Subcutaneous abdominal adipose tissue (tissue), 5 donors: ENCODE measurements at regions not wholly inside any gene's neighbourhood (a gene's known extent, or its start where the extent isn't known, plus 50 kb on each side); places are given as distances from the start of the nearest gene placed in this dataset.

Experiments
- H3K27ac ChIP-seq: one replicate; pipeline ENCODE4 v1.7.0; 2013; ENCODE audit warnings: low read depth, mild to moderate bottlenecking, inconsistent platforms, low read length, moderate library complexity
- H3K27me3 ChIP-seq, 5 donors: one replicate each; pipeline ENCODE4 v1.7.0; 2013; ENCODE audit warnings: low read length in 5 of 5, inconsistent platforms in 1 of 5; ENCODE audit not compliant: control insufficient read depth in 5 of 5, insufficient read depth in 4 of 5
- H3K36me3 ChIP-seq, 5 donors: one replicate each; pipeline ENCODE4 v1.7.0; 2013; ENCODE audit warnings: low read length in 5 of 5; ENCODE audit not compliant: control insufficient read depth in 5 of 5, insufficient read depth in 5 of 5
- H3K4me1 ChIP-seq, 5 donors: one replicate each; pipeline ENCODE4 v1.7.0; 2013; ENCODE audit warnings: low read length in 5 of 5, mild to moderate bottlenecking in 3 of 5, moderate library complexity in 1 of 5; ENCODE audit not compliant: control insufficient read depth in 5 of 5, insufficient read depth in 5 of 5
- H3K4me3 ChIP-seq, 5 donors: one replicate each; pipeline ENCODE4 v1.7.0; 2013; ENCODE audit warnings: low read length in 5 of 5, low read depth in 1 of 5
- H3K9ac ChIP-seq, 5 donors: one replicate each; pipeline ENCODE4 v1.7.0; 2013; ENCODE audit warnings: low read length in 5 of 5, mild to moderate bottlenecking in 4 of 5, moderate library complexity in 3 of 5
- H3K9me3 ChIP-seq, 5 donors: one replicate each; pipeline ENCODE4 v1.7.0; 2013; ENCODE audit warnings: low read length in 5 of 5; ENCODE audit not compliant: control insufficient read depth in 5 of 5
- donor health status: healthy.
- donor health status: healthy.
- donor health status: healthy.
- donor health status: healthy.
- donor health status: healthy.

- peaks cover 2 to 22% (median 10%) of the 10 kb centered on the region in 5 donors for H3K9me3 ChIP-seq
- H3K27ac ChIP-seq, result no peak overlapping the region
- peaks cover 0 to 7% (median 0%) of the 10 kb centered on the region in 5 donors for H3K27me3 ChIP-seq
- no peak overlapping the region for H3K9ac ChIP-seq
- no peak overlapping the region for H3K4me3 ChIP-seq
- no peaks in the 10 kb centered on the region for H3K36me3 ChIP-seq
- no peaks in the 10 kb centered on the region for H3K4me1 ChIP-seq
Measured at GRCh38 chr2:239539083-239539775, 138.4 kb upstream of the HDAC4 start.

GRCh38 chr2:239538357-239539052 lies 137.7 kb upstream of the HDAC4 start:
- H3K27ac ChIP-seq, result no peak overlapping the region
- no peak overlapping the region for H3K4me3 ChIP-seq
- peaks cover 0 to 4% (median 0%) of the 10 kb centered on the region in 5 donors for H3K4me1 ChIP-seq
- peaks cover 0 to 7% (median 3%) of the 10 kb centered on the region in 5 donors for H3K27me3 ChIP-seq
- H3K9me3 ChIP-seq, result peaks cover 2 to 22% (median 10%) of the 10 kb centered on the region in 5 donors
- no peaks in the 10 kb centered on the region for H3K36me3 ChIP-seq
- no peak overlapping the region for H3K9ac ChIP-seq

GRCh38 chr2:239537633-239538356 lies 137.0 kb upstream of the HDAC4 start:
- no peaks in the 10 kb centered on the region for H3K36me3 ChIP-seq
- no peak overlapping the region for H3K27ac ChIP-seq
- H3K9ac ChIP-seq, result no peak overlapping the region
- peaks cover 2 to 22% (median 10%) of the 10 kb centered on the region in 5 donors for H3K9me3 ChIP-seq
- H3K4me3 ChIP-seq, result no peak overlapping the region
- H3K27me3 ChIP-seq, result peaks cover 0 to 10% (median 3%) of the 10 kb centered on the region in 5 donors
- H3K4me1 ChIP-seq, result peaks cover 0 to 10% (median 3%) of the 10 kb centered on the region in 5 donors

- Histone ChIP-seq H3K36me3 (no peaks in the 10 kb centered on the region), H3K9ac (no peak overlapping the region), H3K27ac (no peak overlapping the region), H3K27me3 (peaks cover 0 to 14% (median 9%) of the 10 kb centered on the region in 5 donors), H3K9me3 (peaks cover 0 to 19% (median 10%) of the 10 kb centered on the region in 5 donors), H3K4me3 (no peak overlapping the region), H3K4me1 (peaks cover 0 to 20% (median 9%) of the 10 kb centered on the region in 5 donors)
Measured at GRCh38 chr2:239536186-239536585, 135.4 kb upstream of the HDAC4 start.

GRCh38 chr2:239535413-239536144 lies 134.8 kb upstream of the HDAC4 start:
- H3K27ac ChIP-seq, result no peak overlapping the region
- peaks cover 0 to 20% (median 9%) of the 10 kb centered on the region in 5 donors for H3K4me1 ChIP-seq
- H3K9ac ChIP-seq, result no peak overlapping the region
- H3K27me3 ChIP-seq, result peaks cover 0 to 14% (median 10%) of the 10 kb centered on the region in 5 donors
- no peak overlapping the region for H3K4me3 ChIP-seq
- peaks cover 4 to 24% (median 15%) of the 10 kb centered on the region in 5 donors for H3K9me3 ChIP-seq
- no peaks in the 10 kb centered on the region for H3K36me3 ChIP-seq

- H3K4me3 ChIP-seq, result no peak overlapping the region
- peaks cover 4 to 26% (median 16%) of the 10 kb centered on the region in 5 donors for H3K9me3 ChIP-seq
- H3K27ac ChIP-seq, result no peak overlapping the region
- no peaks in the 10 kb centered on the region for H3K36me3 ChIP-seq
- peaks cover 0 to 20% (median 9%) of the 10 kb centered on the region in 5 donors for H3K4me1 ChIP-seq
- no peak overlapping the region for H3K9ac ChIP-seq
- H3K27me3 ChIP-seq, result peaks cover 0 to 14% (median 12%) of the 10 kb centered on the region in 5 donors
Measured at GRCh38 chr2:239534581-239535412, 134.0 kb upstream of the HDAC4 start.

GRCh38 chr2:239533569-239534316 lies 132.9 kb upstream of the HDAC4 start:
- H3K4me3 ChIP-seq, result no peak overlapping the region
- peaks cover 0 to 20% (median 9%) of the 10 kb centered on the region in 5 donors for H3K4me1 ChIP-seq
- H3K9ac ChIP-seq, result no peak overlapping the region
- no peak overlapping the region for H3K27ac ChIP-seq
- peaks cover 0 to 14% (median 13%) of the 10 kb centered on the region in 5 donors for H3K27me3 ChIP-seq
- no peaks in the 10 kb centered on the region for H3K36me3 ChIP-seq
- peaks cover 4 to 26% (median 16%) of the 10 kb centered on the region in 5 donors for H3K9me3 ChIP-seq

- Histone ChIP-seq H3K9ac (no peak overlapping the region), H3K4me1 (peaks cover 0 to 20% (median 9%) of the 10 kb centered on the region in 5 donors), H3K4me3 (no peak overlapping the region), H3K36me3 (no peaks in the 10 kb centered on the region), H3K27ac (no peak overlapping the region), H3K27me3 (peaks cover 0 to 16% (median 10%) of the 10 kb centered on the region in 5 donors), H3K9me3 (peaks cover 4 to 26% (median 16%) of the 10 kb centered on the region in 5 donors)
Measured at GRCh38 chr2:239532859-239533258, 132.0 kb upstream of the HDAC4 start.
